ENCODE measurements at regions not wholly inside any gene's neighbourhood (a gene's known extent, or its start where the extent isn't known, plus 50 kb on each side); places are given as distances from the start of the nearest gene placed in this dataset.

DNA sequence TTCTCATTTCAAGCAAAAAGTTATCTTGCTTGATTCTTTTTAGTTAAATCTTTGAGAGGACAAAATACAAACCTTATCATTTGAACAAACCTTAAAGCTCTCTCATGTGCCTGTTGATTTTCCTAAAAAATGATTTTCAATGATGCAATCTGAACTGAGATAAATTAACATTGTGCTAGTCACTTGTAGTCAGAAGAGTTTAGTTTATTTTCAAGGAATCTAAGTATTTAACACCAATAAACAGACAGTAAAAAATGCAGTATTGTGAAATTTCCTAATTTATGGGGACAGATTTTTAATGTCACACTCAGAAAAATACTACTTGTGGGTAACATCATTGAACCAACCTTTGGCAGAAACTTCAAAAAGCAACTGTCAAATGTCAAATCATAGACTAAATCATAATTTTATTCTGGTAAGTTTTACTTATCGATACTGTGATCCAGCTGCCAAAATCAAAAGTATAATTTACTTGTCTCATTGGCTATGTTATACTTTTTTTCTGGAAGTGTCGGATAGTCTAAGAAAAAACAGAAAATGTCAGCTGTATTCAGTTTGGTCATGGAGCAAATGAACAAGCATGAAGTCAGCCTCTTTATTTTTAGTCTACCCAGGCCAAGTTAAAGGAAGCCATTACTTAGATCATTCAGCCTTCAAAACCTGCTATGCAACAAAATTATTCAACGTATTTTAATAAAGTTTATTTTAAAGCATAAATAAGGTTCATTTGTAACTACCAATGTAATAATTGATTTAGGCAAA is 52.4 kb upstream of the FNDC3B start:
- H3K4me1 ChIP-seq = no peaks in the 10 kb centered on the region
- TF ChIP-seq, protein P1, sequence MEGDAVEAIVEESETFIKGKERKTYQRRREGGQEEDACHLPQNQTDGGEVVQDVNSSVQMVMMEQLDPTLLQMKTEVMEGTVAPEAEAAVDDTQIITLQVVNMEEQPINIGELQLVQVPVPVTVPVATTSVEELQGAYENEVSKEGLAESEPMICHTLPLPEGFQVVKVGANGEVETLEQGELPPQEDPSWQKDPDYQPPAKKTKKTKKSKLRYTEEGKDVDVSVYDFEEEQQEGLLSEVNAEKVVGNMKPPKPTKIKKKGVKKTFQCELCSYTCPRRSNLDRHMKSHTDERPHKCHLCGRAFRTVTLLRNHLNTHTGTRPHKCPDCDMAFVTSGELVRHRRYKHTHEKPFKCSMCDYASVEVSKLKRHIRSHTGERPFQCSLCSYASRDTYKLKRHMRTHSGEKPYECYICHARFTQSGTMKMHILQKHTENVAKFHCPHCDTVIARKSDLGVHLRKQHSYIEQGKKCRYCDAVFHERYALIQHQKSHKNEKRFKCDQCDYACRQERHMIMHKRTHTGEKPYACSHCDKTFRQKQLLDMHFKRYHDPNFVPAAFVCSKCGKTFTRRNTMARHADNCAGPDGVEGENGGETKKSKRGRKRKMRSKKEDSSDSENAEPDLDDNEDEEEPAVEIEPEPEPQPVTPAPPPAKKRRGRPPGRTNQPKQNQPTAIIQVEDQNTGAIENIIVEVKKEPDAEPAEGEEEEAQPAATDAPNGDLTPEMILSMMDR (IDR thresholded peaks at IDR 0.05) = no peak
- no peak for TF ChIP-seq POLR2A (IDR thresholded peaks at IDR 0.05)
- H3K9me3 ChIP-seq = no peaks in the 10 kb centered on the region
- no peaks in the 10 kb centered on the region for H3K36me3 ChIP-seq
- H3K27ac ChIP-seq = peak overlapping the region in 1 of 4 donors; percentile 14
- H3K27me3 ChIP-seq = no peaks in the 10 kb centered on the region
- no peak overlapping the region for H3K4me3 ChIP-seq
- DNase-seq = no peak

Data from Peyer's patch (tissue), 4 donors.